ENCODE measurements at regions not wholly inside any gene's neighbourhood (a gene's known extent, or its start where the extent isn't known, plus 50 kb on each side); places are given as distances from the start of the nearest gene placed in this dataset.
"Not testable (repeated sequence)": the region's sequence is repeated elsewhere in the genome, so short reads cannot be mapped to it uniquely, and the experiment has no call there.

GRCh38 chr19:57031106-57031505 is 88.7 kb upstream of the USP29 start:
- no peak overlapping the region for H3K4me3 ChIP-seq
- no peaks in the 10 kb centered on the region for H3K4me1 ChIP-seq (ENCODE audit: insufficient read depth)
- H3K27me3 ChIP-seq (replicated peaks; ENCODE audit: insufficient read depth): no peaks in the 10 kb centered on the region
- no peaks in the 10 kb centered on the region for H3K9me2 ChIP-seq (ENCODE audit: insufficient read depth)
- H3K9ac ChIP-seq: no peak overlapping the region
- H3K27ac ChIP-seq: no peak overlapping the region
- H4K20me1 ChIP-seq (ENCODE audit: insufficient read depth): no peaks in the 10 kb centered on the region
- no peak overlapping the region for H3K4me2 ChIP-seq (ENCODE audit: unreplicated experiment)
- no peak overlapping the region for H2AFZ ChIP-seq
- no peaks in the 10 kb centered on the region for H3K79me2 ChIP-seq (ENCODE audit: insufficient read depth)
- 25 to 30% methylated on average over 12 of the region's 12 CpGs for WGBS, 2 experiments (ENCODE audit: low coverage in 1 of 2, low lambda C conversion rate in 2 of 2, missing lambda C conversion rate in 2 of 2)
- no peaks in the 10 kb centered on the region for H3K9me3 ChIP-seq (ENCODE audit: low read depth)
- no peak for TF ChIP-seq EZH2 (IDR thresholded peaks at IDR 0.05; ENCODE audit: insufficient read depth, poor library complexity, severe bottlenecking)
- TF ChIP-seq EZH2phosphoT487 (IDR thresholded peaks at IDR 0.05; ENCODE audit: insufficient read depth, low read depth): no peak
- in situ Hi-C loops (cut with MboI): no loop called here
- no peaks in the 10 kb centered on the region for H3K36me3 ChIP-seq (ENCODE audit: low read depth)
- DNase-seq: no peak
- H3F3A ChIP-seq (ENCODE audit: insufficient read depth): no peaks in the 10 kb centered on the region

- Histone ChIP-seq H4K20me1 (ENCODE audit: insufficient read depth) (no peaks in the 10 kb centered on the region), H2AFZ (no peak overlapping the region), H3K4me2 (ENCODE audit: unreplicated experiment) (no peak overlapping the region), H3K9ac (no peak overlapping the region), H3K79me2 (ENCODE audit: insufficient read depth) (no peaks in the 10 kb centered on the region), H3K9me3 (ENCODE audit: low read depth) (no peaks in the 10 kb centered on the region), H3K9me2 (ENCODE audit: insufficient read depth) (no peaks in the 10 kb centered on the region), H3F3A (ENCODE audit: insufficient read depth) (no peaks in the 10 kb centered on the region), H3K27me3 (replicated peaks; ENCODE audit: insufficient read depth) (no peaks in the 10 kb centered on the region), H3K27ac (no peak overlapping the region), H3K4me1 (ENCODE audit: insufficient read depth) (no peaks in the 10 kb centered on the region), H3K36me3 (ENCODE audit: low read depth) (no peaks in the 10 kb centered on the region), H3K4me3 (no peak overlapping the region)
- no peak for DNase-seq
- WGBS, 2 experiments (ENCODE audit: low coverage in 1 of 2, low lambda C conversion rate in 2 of 2, missing lambda C conversion rate in 2 of 2): 4 to 5% methylated on average over 8 of the region's 8 CpGs
- in situ Hi-C loops (cut with MboI): no loop called here
- TF ChIP-seq EZH2 (IDR thresholded peaks at IDR 0.05; ENCODE audit: insufficient read depth, poor library complexity, severe bottlenecking) (no peak), EZH2phosphoT487 (IDR thresholded peaks at IDR 0.05; ENCODE audit: insufficient read depth, low read depth) (no peak)
Measured at GRCh38 chr19:57033576-57033975, 86.2 kb upstream of the USP29 start.

DNA sequence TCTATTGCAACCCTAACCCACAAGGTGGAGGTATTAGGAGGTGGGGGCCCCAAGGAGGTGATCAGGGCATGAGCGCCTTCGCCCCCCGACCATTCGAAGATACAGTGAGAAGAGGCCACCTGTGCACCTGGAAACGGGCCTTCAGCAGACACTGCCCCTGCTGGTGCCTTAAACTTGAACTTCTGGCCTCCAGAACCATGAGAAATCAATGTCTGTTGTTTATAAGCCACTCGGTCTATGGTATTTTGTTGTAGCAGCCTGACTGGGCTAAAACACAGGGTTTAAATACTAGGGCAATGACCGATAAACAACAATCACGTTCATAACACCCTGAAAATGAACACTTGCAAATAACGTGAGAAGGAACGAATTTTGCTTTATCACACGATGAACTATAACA is 85.2 kb upstream of the USP29 start:
- in situ Hi-C loops (cut with MboI): no loop called here
- Histone ChIP-seq H3K9me3 (ENCODE audit: low read depth) (no peaks in the 10 kb centered on the region), H3F3A (ENCODE audit: insufficient read depth) (no peaks in the 10 kb centered on the region), H3K27me3 (replicated peaks; ENCODE audit: insufficient read depth) (no peaks in the 10 kb centered on the region), H3K9me2 (ENCODE audit: insufficient read depth) (no peaks in the 10 kb centered on the region), H3K4me1 (ENCODE audit: insufficient read depth) (no peaks in the 10 kb centered on the region), H2AFZ (no peak overlapping the region), H3K4me3 (no peak overlapping the region), H3K27ac (no peak overlapping the region), H3K9ac (no peak overlapping the region), H4K20me1 (ENCODE audit: insufficient read depth) (no peaks in the 10 kb centered on the region), H3K79me2 (ENCODE audit: insufficient read depth) (no peaks in the 10 kb centered on the region), H3K36me3 (ENCODE audit: low read depth) (no peaks in the 10 kb centered on the region), H3K4me2 (ENCODE audit: unreplicated experiment) (no peak overlapping the region)
- no peak for DNase-seq
- TF ChIP-seq EZH2 (IDR thresholded peaks at IDR 0.05; ENCODE audit: insufficient read depth, poor library complexity, severe bottlenecking) (no peak), EZH2phosphoT487 (IDR thresholded peaks at IDR 0.05; ENCODE audit: insufficient read depth, low read depth) (no peak)
- WGBS, 2 experiments (ENCODE audit: low coverage in 1 of 2, low lambda C conversion rate in 2 of 2, missing lambda C conversion rate in 2 of 2): 30 to 39% methylated on average over 11 of the region's 11 CpGs

- H3K27me3 ChIP-seq (replicated peaks; ENCODE audit: insufficient read depth); H2AFZ ChIP-seq; H3K9ac ChIP-seq; H3K4me1 ChIP-seq (ENCODE audit: insufficient read depth); H3K27ac ChIP-seq; H4K20me1 ChIP-seq (ENCODE audit: insufficient read depth); H3K4me2 ChIP-seq (ENCODE audit: unreplicated experiment); H3K9me3 ChIP-seq (ENCODE audit: low read depth); in situ Hi-C loops (cut with MboI); H3K4me3 ChIP-seq; H3K9me2 ChIP-seq (ENCODE audit: insufficient read depth); H3F3A ChIP-seq (ENCODE audit: insufficient read depth); H3K36me3 ChIP-seq (ENCODE audit: low read depth); DNase-seq; H3K79me2 ChIP-seq (ENCODE audit: insufficient read depth): not testable (repeated sequence)
- 29 to 41% methylated on average over 4 of the region's 4 CpGs for WGBS, 2 experiments (ENCODE audit: low coverage in 1 of 2, low lambda C conversion rate in 2 of 2, missing lambda C conversion rate in 2 of 2)
Measured at GRCh38 chr19:57035740-57036139, 84.0 kb upstream of the USP29 start.

GRCh38 chr19:57037556-57037955 is 82.2 kb upstream of the USP29 start:
- H3F3A ChIP-seq (ENCODE audit: insufficient read depth): no peaks in the 10 kb centered on the region
- WGBS, 2 experiments (ENCODE audit: low coverage in 1 of 2, low lambda C conversion rate in 2 of 2, missing lambda C conversion rate in 2 of 2): 3 to 4% methylated on average over 4 of the region's 4 CpGs

More at GRCh38 chr19:57037556-57037955, 82.2 kb upstream of the USP29 start:
- Histone ChIP-seq H3K36me3 (ENCODE audit: low read depth) (no peaks in the 10 kb centered on the region), H3K4me3 (no peak overlapping the region), H3K4me1 (ENCODE audit: insufficient read depth) (no peaks in the 10 kb centered on the region), H4K20me1 (ENCODE audit: insufficient read depth) (no peaks in the 10 kb centered on the region), H3K27me3 (replicated peaks; ENCODE audit: insufficient read depth) (no peaks in the 10 kb centered on the region), H3K27ac (no peak overlapping the region), H3K9me3 (ENCODE audit: low read depth) (no peaks in the 10 kb centered on the region), H3K9me2 (ENCODE audit: insufficient read depth) (no peaks in the 10 kb centered on the region), H3K9ac (no peak overlapping the region), H3K4me2 (ENCODE audit: unreplicated experiment) (no peak overlapping the region), H3K79me2 (ENCODE audit: insufficient read depth) (no peaks in the 10 kb centered on the region), H2AFZ (no peak overlapping the region)
- TF ChIP-seq EZH2phosphoT487 (IDR thresholded peaks at IDR 0.05; ENCODE audit: insufficient read depth, low read depth) (no peak), EZH2 (IDR thresholded peaks at IDR 0.05; ENCODE audit: insufficient read depth, poor library complexity, severe bottlenecking) (no peak)
- DNase-seq: no peak
- in situ Hi-C loops (cut with MboI): no loop called here

All from GM23248 (cell line).